GM21367 (cell line): ENCODE measurements at regions not wholly inside any gene's neighbourhood (a gene's known extent, or its start where the extent isn't known, plus 50 kb on each side); places are given as distances from the start of the nearest gene placed in this dataset.
"Not testable (repeated sequence)": the region's sequence is repeated elsewhere in the genome, so short reads cannot be mapped to it uniquely, and the experiment has no call there.

Experiments
- ATAC-seq: cut with Tn5 transposase; IDR thresholded peaks from one replicate; pipeline ENCODE4 v1.9.1; 2021; ENCODE audit not compliant: unreplicated experiment

GRCh38 chr12:25384038-25384892 is 133.5 kb upstream of the KRAS start:
- ATAC-seq, result no peak

GRCh38 chr12:25382311-25383106 is 131.8 kb upstream of the KRAS start:
- ATAC-seq, result no peak

GRCh38 chr12:25377469-25378177 is 126.9 kb upstream of the KRAS start:
- ATAC-seq, result no peak

- ATAC-seq, result no peak
Observed at GRCh38 chr12:25376985-25377384, 126.3 kb upstream of the KRAS start.

GRCh38 chr12:25376407-25376806 is 125.7 kb upstream of the KRAS start:
- ATAC-seq, result no peak

GRCh38 chr12:25372969-25373817 is 122.5 kb upstream of the KRAS start:
- ATAC-seq, result no peak

- ATAC-seq, result no peak
Observed at GRCh38 chr12:25372002-25372401, 121.3 kb upstream of the KRAS start.

GRCh38 chr12:25368557-25368956 is 117.8 kb upstream of the KRAS start:
- ATAC-seq, result no peak

- ATAC-seq, result no peak
Observed at GRCh38 chr12:25366122-25366521, 115.4 kb upstream of the KRAS start.

GRCh38 chr12:25365340-25365730 is 114.6 kb upstream of the KRAS start:
- ATAC-seq, result no peak

- ATAC-seq, result peak; percentile 87
Observed at GRCh38 chr12:25364529-25365339, 114.0 kb upstream of the KRAS start.

- no peak for ATAC-seq
Observed at GRCh38 chr12:25362646-25363045, 111.9 kb upstream of the KRAS start.

GRCh38 chr12:25361511-25361910 is 110.8 kb upstream of the KRAS start:
- no peak for ATAC-seq

- no peak for ATAC-seq
Observed at GRCh38 chr12:25357595-25357994, 106.9 kb upstream of the KRAS start.

GRCh38 chr12:25352942-25353341 is 102.2 kb upstream of the KRAS start:
- ATAC-seq, result not testable (repeated sequence)

GRCh38 chr12:25352083-25352918 is 101.6 kb upstream of the KRAS start:
- ATAC-seq, result no peak

GRCh38 chr12:25348593-25348895 is 97.8 kb upstream of the KRAS start:
- ATAC-seq, result no peak

- no peak for ATAC-seq
Observed at GRCh38 chr12:25347716-25348592, 97.2 kb upstream of the KRAS start.
